HEK293 (cell line): ENCODE measurements at regions not wholly inside any gene's neighbourhood (a gene's known extent, or its start where the extent isn't known, plus 50 kb on each side); places are given as distances from the start of the nearest gene placed in this dataset.

Source experiments
- CTCF ChIA-PET: fragments of 350-600 bp; formaldehyde crosslinking; extraction: SDS; loops from one replicate; lab custom pipeline; 2021; ENCODE audit warnings: antibody characterized with exemption; lab: Yijun Ruan, JAX
- POLR2A ChIA-PET: fragments of 300-600 bp; formaldehyde crosslinking; extraction: SDS; loops from one replicate; lab custom pipeline; 2020; ENCODE audit warnings: antibody characterized with exemption, inconsistent platforms; lab: Yijun Ruan, JAX
- H3K27ac ChIP-seq: fragments of 200-500 bp; sonication (Bioruptor generic); 2 replicates; pipeline ENCODE4 v1.5.1; 2014; ENCODE audit warnings: low read depth, low read length, control low read depth, inconsistent platforms; ENCODE audit errors: extremely low read depth
- H3K36me3 ChIP-seq, 2 experiments: fragments of 200-500 bp in 1 of 2; sonication (Bioruptor generic) in 1 of 2; 1 replicate in 1 of 2; 2 replicates in 1 of 2; pipeline ENCODE4 v1.5.1; 2014 to 2017; ENCODE audit warnings: inconsistent platforms in 2 of 2, low read length in 2 of 2; ENCODE audit not compliant: control insufficient read depth in 2 of 2, insufficient read depth in 1 of 2
- H3K4me1 ChIP-seq: fragments of 200-500 bp; sonication (Bioruptor generic); 2 replicates; pipeline ENCODE4 v1.5.1; 2014; ENCODE audit warnings: mild to moderate bottlenecking, low read length, inconsistent platforms; ENCODE audit not compliant: control insufficient read depth, insufficient read depth
- H3K4me3 ChIP-seq: 2 replicates; pipeline ENCODE4 v1.5.1; 2011; ENCODE audit warnings: low read depth, mild to moderate bottlenecking, control low read depth, low read length, moderate library complexity
- H3K9me3 ChIP-seq: fragments of 200-500 bp; sonication (Bioruptor generic); 2 replicates; pipeline ENCODE4 v1.5.1; 2014; ENCODE audit warnings: low read depth, low read length, inconsistent platforms; ENCODE audit not compliant: control insufficient read depth, insufficient read depth
- HOXA7 ChIP-seq: sonication (generic); formaldehyde crosslinking; IDR thresholded peaks from 2 replicates; pipeline ENCODE4 v1.8.1; 2022; ENCODE audit warnings: missing genetic modification reagents, borderline replicate concordance
- MYNN ChIP-seq: fragments of 450-650 bp; formaldehyde crosslinking; IDR thresholded peaks from 2 replicates; pipeline ENCODE4 v1.5.1; 2016; ENCODE audit warnings: missing biosample characterization, missing genetic modification characterization, borderline replicate concordance
- OSR2 ChIP-seq: fragments of 450-650 bp; formaldehyde crosslinking; IDR thresholded peaks from 2 replicates; pipeline ENCODE4 v1.5.1; 2016; ENCODE audit warnings: missing biosample characterization, missing genetic modification characterization
- TSHZ1 ChIP-seq: fragments of 450-650 bp; formaldehyde crosslinking; IDR thresholded peaks from 2 replicates; pipeline ENCODE4 v1.5.1; 2016; ENCODE audit warnings: missing biosample characterization, missing genetic modification characterization, borderline replicate concordance
- ZBTB1 ChIP-seq: fragments of 450-650 bp; formaldehyde crosslinking; IDR thresholded peaks from 2 replicates; pipeline ENCODE4 v1.5.1; 2016; ENCODE audit warnings: missing biosample characterization, missing genetic modification characterization
- ZFP3 ChIP-seq: fragments of 450-650 bp; formaldehyde crosslinking; IDR thresholded peaks from 2 replicates; pipeline ENCODE4 v1.5.1; 2016; ENCODE audit warnings: low read depth, missing biosample characterization, missing genetic modification characterization
- ZNF18 ChIP-seq: fragments of 450-650 bp; formaldehyde crosslinking; IDR thresholded peaks from 2 replicates; pipeline ENCODE4 v1.5.1; 2016; ENCODE audit warnings: missing biosample characterization, missing genetic modification characterization
- ZNF302 ChIP-seq: fragments of 450-650 bp; formaldehyde crosslinking; IDR thresholded peaks from 2 replicates; pipeline ENCODE4 v1.5.1; 2016; ENCODE audit warnings: missing biosample characterization, missing genetic modification characterization, low read depth
- ZNF530 ChIP-seq: fragments of 450-650 bp; formaldehyde crosslinking; IDR thresholded peaks from 2 replicates; pipeline ENCODE4 v1.5.1; 2016; ENCODE audit warnings: low read depth, missing biosample characterization, missing genetic modification characterization
- ZNF654 ChIP-seq: fragments of 450-650 bp; formaldehyde crosslinking; IDR thresholded peaks from 2 replicates; pipeline ENCODE4 v1.5.1; 2016; ENCODE audit warnings: low read depth, missing biosample characterization, missing genetic modification characterization
- ZNF785 ChIP-seq: fragments of 450-650 bp; formaldehyde crosslinking; IDR thresholded peaks from 2 replicates; pipeline ENCODE4 v1.5.1; 2016; ENCODE audit warnings: missing biosample characterization, missing genetic modification characterization
- ZNF830 ChIP-seq: fragments of 450-650 bp; IDR thresholded peaks from 2 replicates; pipeline ENCODE4 v1.5.0; 2018; ENCODE audit warnings: missing biosample characterization, missing genetic modification characterization, low read depth, mild to moderate bottlenecking, moderate library complexity
- TF ChIP-seq, protein P1 (sequence below): fragments of 450-650 bp; formaldehyde crosslinking; IDR thresholded peaks from 2 replicates; pipeline ENCODE4 v1.5.1; 2016; ENCODE audit warnings: missing biosample characterization, missing genetic modification characterization
- TF ChIP-seq, protein P2 (sequence below): fragments of 450-650 bp; formaldehyde crosslinking; IDR thresholded peaks from 2 replicates; pipeline ENCODE4 v1.5.1; 2016; ENCODE audit warnings: missing biosample characterization, missing genetic modification characterization
- TF ChIP-seq, protein P3 (sequence below): fragments of 450-650 bp; formaldehyde crosslinking; IDR thresholded peaks from 2 replicates; pipeline ENCODE4 v1.5.1; 2016; ENCODE audit warnings: missing biosample characterization, missing genetic modification characterization

DNA sequence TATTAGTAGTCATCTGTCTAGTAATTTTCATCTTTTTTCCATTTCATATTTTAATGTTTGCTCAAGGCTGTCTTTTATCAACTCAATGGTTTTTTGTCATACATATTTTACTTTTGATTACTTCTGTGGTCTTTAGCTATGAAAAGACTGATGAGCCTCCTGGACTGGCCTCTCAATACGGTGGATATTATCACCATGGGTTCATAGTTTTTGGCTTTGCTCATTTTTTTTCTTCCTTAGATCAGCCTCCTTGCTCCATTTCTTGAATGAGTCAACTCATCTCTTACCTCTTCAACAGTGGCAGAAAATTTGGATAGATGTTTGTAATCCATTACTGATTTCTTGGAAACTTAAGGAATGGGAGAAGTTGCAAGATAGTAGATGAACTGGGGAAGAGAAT is 80.1 kb upstream of the ELOVL5 start (continued):
- TF ChIP-seq, protein P1, sequence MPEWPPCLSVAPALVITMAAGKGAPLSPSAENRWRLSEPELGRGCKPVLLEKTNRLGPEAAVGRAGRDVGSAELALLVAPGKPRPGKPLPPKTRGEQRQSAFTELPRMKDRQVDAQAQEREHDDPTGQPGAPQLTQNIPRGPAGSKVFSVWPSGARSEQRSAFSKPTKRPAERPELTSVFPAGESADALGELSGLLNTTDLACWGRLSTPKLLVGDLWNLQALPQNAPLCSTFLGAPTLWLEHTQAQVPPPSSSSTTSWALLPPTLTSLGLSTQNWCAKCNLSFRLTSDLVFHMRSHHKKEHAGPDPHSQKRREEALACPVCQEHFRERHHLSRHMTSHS (tag by site-specific recombination), result no peak
- TF ChIP-seq, protein P2, sequence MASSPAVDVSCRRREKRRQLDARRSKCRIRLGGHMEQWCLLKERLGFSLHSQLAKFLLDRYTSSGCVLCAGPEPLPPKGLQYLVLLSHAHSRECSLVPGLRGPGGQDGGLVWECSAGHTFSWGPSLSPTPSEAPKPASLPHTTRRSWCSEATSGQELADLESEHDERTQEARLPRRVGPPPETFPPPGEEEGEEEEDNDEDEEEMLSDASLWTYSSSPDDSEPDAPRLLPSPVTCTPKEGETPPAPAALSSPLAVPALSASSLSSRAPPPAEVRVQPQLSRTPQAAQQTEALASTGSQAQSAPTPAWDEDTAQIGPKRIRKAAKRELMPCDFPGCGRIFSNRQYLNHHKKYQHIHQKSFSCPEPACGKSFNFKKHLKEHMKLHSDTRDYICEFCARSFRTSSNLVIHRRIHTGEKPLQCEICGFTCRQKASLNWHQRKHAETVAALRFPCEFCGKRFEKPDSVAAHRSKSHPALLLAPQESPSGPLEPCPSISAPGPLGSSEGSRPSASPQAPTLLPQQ, result no peak
- TF ChIP-seq OSR2, result no peak
- TF ChIP-seq, protein P3, sequence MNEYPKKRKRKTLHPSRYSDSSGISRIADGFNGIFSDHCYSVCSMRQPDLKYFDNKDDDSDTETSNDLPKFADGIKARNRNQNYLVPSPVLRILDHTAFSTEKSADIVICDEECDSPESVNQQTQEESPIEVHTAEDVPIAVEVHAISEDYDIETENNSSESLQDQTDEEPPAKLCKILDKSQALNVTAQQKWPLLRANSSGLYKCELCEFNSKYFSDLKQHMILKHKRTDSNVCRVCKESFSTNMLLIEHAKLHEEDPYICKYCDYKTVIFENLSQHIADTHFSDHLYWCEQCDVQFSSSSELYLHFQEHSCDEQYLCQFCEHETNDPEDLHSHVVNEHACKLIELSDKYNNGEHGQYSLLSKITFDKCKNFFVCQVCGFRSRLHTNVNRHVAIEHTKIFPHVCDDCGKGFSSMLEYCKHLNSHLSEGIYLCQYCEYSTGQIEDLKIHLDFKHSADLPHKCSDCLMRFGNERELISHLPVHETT (tag by site-specific recombination), result no peak
- TF ChIP-seq ZNF654 (tag by site-specific recombination), result no peak
- TF ChIP-seq ZNF785 (tag by site-specific recombination), result no peak
- no peak for TF ChIP-seq ZFP3 (tag by site-specific recombination)
- TF ChIP-seq, all 188 proteins: peak for 0

- H3K36me3 ChIP-seq, result no peaks in the 10 kb centered on the region
- CTCF ChIA-PET, result interaction anchor here (1.0 to 3.4 kb wide), 4 partner anchors 11 to 254 kb away, joined by 3 to 19 read pairs (median 4); no protein-coding TSS in a partner anchor
- H3K4me1 ChIP-seq, result no peaks in the 10 kb centered on the region
- H3K27ac ChIP-seq, result no peak overlapping the region
- H3K9me3 ChIP-seq, result no peaks in the 10 kb centered on the region
- TF ChIP-seq HOXA7 (CRISPR knock-in tag) (no peak), MYNN (tag by site-specific recombination) (no peak), ZNF18 (tag by site-specific recombination) (no peak), TSHZ1 (tag by site-specific recombination) (no peak), ZBTB1 (no peak), ZNF530 (tag by site-specific recombination) (no peak), ZNF302 (tag by site-specific recombination) (no peak), ZNF830 (no peak)
- POLR2A ChIA-PET, result no interaction called here
- no peak overlapping the region for H3K4me3 ChIP-seq
Observed at GRCh38 chr6:53426667-53427270, 78.0 kb upstream of the ELOVL5 start.
